PC-9 (cell line): ENCODE measurements at regions not wholly inside any gene's neighbourhood (a gene's known extent, or its start where the extent isn't known, plus 50 kb on each side); places are given as distances from the start of the nearest gene placed in this dataset.

Experiments
- CTCF ChIP-seq: fragments of 200-600 bp; sonication (generic); conservative IDR thresholded peaks from 2 replicates; pipeline ENCODE4 v1.6.1; 2017; ENCODE audit warnings: mixed run types, antibody characterized with exemption, mild to moderate bottlenecking, moderate library complexity
- EZH2 ChIP-seq: fragments of 200-600 bp; sonication (generic); IDR thresholded peaks from 2 replicates; pipeline ENCODE4 v1.8.0; 2017; ENCODE audit warnings: antibody characterized with exemption, low read depth

GRCh38 chr5:74232276-74232675, 408.3 kb downstream of the ENC1 start:
- TF ChIP-seq EZH2, result no peak
- no peak for TF ChIP-seq CTCF
